ENCODE measurements at regions not wholly inside any gene's neighbourhood (a gene's known extent, or its start where the extent isn't known, plus 50 kb on each side); places are given as distances from the start of the nearest gene placed in this dataset.
A peak's percentile ranks its signal among the peaks of the same experiment; 100 is the strongest.

DNA sequence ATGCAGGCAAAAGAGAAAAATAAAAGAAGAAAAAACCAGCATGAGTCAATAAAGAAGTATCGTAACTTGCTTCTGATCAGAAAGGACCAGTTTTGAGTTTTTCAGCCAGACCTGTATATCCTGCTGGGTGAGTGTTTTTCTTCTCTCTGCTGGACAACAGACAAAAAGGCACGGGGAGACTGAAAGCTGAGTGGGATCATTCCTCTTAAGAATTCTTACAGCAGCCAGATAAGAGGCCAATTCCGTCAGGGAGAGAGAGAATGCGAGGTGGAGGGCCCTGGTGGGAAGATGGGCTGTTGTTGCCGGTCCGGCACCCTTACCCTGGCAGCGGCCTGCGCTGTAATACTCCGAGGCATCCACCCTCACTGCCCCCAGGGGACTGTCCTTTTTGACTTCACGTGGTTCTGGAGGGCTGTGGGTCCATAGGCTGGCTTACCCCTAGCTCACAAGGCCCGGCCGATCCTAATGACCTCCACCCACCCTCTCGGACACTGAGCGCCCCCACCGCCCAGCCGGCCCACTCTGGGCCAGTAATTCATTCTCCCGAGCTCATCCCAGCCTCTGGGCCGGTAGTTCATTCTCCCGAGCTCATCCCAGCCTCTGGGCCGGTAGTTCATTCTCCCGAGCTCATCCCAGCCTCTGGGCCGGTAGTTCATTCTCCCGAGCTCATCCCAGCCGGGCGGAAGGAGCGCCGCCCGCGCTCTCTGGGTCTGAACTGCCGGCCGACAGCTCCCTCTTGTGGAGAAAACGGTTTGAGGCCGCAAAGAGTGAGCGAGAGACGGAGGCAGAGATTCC, 118.3 kb upstream of the SIRPA start (continued):
- TF ChIP-seq SMYD3 (CRISPR knock-in tag; IDR thresholded peaks at IDR 0.05) (peak; percentile 74; the same call in 1 of the 2 replicates), CHD2 (IDR thresholded peaks at IDR 0.05; ENCODE audit: low read depth, low read length) (no peak), ZNF577 (CRISPR knock-in tag; IDR thresholded peaks at IDR 0.05; ENCODE audit: borderline replicate concordance, low read depth) (no peak), ZFP90 (CRISPR knock-in tag; IDR thresholded peaks at IDR 0.05; ENCODE audit: borderline replicate concordance) (peak; percentile 23; the same call in 1 of the 2 replicates), RBM22 (optimal IDR thresholded peaks at IDR 0.05; ENCODE audit: low read length) (no peak)
- TF ChIP-seq, protein P1, sequence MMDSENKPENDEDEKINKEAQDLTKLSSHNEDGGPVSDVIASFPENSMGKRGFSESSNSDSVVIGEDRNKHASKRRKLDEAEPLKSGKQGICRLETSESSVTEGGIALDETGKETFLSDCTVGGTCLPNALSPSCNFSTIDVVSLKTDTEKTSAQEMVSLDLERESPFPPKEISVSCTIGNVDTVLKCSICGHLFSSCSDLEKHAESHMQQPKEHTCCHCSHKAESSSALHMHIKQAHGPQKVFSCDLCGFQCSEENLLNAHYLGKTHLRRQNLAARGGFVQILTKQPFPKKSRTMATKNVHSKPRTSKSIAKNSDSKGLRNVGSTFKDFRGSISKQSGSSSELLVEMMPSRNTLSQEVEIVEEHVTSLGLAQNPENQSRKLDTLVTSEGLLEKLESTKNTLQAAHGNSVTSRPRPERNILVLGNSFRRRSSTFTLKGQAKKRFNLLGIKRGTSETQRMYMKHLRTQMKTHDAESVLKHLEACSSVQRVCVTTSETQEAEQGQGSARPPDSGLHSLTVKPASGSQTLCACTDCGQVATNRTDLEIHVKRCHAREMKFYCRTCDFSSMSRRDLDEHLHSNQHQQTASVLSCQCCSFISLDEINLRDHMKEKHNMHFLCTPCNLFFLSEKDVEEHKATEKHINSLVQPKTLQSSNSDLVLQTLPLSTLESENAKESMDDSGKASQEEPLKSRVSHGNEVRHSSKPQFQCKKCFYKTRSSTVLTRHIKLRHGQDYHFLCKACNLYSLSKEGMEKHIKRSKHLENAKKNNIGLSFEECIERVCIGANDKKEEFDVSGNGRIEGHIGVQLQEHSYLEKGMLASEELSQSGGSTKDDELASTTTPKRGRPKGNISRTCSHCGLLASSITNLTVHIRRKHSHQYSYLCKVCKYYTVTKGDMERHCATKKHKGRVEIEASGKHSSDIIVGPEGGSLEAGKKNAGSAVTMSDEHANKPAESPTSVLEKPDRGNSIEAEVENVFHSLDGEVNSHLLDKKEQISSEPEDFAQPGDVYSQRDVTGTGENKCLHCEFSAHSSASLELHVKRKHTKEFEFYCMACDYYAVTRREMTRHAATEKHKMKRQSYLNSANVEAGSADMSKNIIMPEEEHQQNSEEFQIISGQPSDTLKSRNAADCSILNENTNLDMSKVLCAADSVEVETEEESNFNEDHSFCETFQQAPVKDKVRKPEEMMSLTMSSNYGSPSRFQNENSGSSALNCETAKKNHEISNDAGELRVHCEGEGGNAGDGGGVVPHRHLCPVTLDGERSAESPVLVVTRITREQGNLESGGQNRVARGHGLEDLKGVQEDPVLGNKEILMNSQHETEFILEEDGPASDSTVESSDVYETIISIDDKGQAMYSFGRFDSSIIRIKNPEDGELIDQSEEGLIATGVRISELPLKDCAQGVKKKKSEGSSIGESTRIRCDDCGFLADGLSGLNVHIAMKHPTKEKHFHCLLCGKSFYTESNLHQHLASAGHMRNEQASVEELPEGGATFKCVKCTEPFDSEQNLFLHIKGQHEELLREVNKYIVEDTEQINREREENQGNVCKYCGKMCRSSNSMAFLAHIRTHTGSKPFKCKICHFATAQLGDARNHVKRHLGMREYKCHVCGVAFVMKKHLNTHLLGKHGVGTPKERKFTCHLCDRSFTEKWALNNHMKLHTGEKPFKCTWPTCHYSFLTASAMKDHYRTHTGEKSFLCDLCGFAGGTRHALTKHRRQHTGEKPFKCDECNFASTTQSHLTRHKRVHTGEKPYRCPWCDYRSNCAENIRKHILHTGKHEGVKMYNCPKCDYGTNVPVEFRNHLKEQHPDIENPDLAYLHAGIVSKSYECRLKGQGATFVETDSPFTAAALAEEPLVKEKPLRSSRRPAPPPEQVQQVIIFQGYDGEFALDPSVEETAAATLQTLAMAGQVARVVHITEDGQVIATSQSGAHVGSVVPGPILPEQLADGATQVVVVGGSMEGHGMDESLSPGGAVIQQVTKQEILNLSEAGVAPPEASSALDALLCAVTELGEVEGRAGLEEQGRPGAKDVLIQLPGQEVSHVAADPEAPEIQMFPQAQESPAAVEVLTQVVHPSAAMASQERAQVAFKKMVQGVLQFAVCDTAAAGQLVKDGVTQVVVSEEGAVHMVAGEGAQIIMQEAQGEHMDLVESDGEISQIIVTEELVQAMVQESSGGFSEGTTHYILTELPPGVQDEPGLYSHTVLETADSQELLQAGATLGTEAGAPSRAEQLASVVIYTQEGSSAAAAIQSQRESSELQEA (CRISPR knock-in tag; IDR thresholded peaks at IDR 0.05; ENCODE audit: not compliant biosample characterization): no peak
- TF ChIP-seq, protein P2, sequence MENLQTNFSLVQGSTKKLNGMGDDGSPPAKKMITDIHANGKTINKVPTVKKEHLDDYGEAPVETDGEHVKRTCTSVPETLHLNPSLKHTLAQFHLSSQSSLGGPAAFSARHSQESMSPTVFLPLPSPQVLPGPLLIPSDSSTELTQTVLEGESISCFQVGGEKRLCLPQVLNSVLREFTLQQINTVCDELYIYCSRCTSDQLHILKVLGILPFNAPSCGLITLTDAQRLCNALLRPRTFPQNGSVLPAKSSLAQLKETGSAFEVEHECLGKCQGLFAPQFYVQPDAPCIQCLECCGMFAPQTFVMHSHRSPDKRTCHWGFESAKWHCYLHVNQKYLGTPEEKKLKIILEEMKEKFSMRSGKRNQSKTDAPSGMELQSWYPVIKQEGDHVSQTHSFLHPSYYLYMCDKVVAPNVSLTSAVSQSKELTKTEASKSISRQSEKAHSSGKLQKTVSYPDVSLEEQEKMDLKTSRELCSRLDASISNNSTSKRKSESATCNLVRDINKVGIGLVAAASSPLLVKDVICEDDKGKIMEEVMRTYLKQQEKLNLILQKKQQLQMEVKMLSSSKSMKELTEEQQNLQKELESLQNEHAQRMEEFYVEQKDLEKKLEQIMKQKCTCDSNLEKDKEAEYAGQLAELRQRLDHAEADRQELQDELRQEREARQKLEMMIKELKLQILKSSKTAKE (CRISPR knock-in tag; IDR thresholded peaks at IDR 0.05; ENCODE audit: borderline replicate concordance): no peak
- TF ChIP-seq, protein P3, sequence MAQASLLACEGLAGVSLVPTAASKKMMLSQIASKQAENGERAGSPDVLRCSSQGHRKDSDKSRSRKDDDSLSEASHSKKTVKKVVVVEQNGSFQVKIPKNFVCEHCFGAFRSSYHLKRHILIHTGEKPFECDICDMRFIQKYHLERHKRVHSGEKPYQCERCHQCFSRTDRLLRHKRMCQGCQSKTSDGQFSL (CRISPR knock-in tag; IDR thresholded peaks at IDR 0.05): no peak
- TF ChIP-seq, protein P4, sequence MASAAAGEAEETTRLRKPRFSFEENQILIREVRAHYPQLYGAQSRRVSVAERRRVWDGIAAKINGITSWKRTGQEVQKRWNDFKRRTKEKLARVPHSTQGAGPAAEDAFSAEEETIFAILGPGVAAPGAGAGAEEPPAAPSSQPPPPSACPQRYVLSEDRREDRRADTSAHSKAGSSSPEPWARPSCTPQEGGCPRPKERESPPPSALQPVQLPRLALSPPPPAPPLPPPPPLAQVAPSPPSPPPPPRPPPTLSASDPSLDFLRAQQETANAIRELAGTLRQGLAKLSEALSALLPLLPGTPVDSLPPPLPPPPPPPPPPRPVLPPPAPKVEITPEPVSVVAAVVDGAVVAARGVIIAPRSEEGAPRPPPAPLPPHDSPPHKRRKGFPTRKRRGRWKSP (CRISPR knock-in tag; IDR thresholded peaks at IDR 0.05): peak; percentile 83; the same call in 1 of the 2 replicates
- TF ChIP-seq, protein P5, sequence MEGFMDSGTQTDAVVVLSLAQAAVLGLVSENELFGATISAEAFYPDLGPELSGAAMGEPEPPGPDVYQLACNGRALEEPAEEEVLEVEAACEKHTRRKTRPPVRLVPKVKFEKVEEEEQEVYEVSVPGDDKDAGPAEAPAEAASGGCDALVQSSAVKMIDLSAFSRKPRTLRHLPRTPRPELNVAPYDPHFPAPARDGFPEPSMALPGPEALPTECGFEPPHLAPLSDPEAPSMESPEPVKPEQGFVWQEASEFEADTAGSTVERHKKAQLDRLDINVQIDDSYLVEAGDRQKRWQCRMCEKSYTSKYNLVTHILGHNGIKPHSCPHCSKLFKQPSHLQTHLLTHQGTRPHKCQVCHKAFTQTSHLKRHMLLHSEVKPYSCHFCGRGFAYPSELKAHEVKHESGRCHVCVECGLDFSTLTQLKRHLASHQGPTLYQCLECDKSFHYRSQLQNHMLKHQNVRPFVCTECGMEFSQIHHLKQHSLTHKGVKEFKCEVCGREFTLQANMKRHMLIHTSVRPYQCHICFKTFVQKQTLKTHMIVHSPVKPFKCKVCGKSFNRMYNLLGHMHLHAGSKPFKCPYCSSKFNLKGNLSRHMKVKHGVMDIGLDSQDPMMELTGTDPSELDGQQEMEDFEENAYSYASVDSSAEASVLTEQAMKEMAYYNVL (CRISPR knock-in tag; IDR thresholded peaks at IDR 0.05; ENCODE audit: borderline replicate concordance): peak; percentile 86
- TF ChIP-seq, protein P6, sequence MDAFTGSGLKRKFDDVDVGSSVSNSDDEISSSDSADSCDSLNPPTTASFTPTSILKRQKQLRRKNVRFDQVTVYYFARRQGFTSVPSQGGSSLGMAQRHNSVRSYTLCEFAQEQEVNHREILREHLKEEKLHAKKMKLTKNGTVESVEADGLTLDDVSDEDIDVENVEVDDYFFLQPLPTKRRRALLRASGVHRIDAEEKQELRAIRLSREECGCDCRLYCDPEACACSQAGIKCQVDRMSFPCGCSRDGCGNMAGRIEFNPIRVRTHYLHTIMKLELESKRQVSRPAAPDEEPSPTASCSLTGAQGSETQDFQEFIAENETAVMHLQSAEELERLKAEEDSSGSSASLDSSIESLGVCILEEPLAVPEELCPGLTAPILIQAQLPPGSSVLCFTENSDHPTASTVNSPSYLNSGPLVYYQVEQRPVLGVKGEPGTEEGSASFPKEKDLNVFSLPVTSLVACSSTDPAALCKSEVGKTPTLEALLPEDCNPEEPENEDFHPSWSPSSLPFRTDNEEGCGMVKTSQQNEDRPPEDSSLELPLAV (CRISPR knock-in tag; conservative IDR thresholded peaks at IDR 0.05; ENCODE audit: low read depth): no peak

Measured in HepG2 (cell line).